ENCODE measurements at regions not wholly inside any gene's neighbourhood (a gene's known extent, or its start where the extent isn't known, plus 50 kb on each side); places are given as distances from the start of the nearest gene placed in this dataset.

DNA sequence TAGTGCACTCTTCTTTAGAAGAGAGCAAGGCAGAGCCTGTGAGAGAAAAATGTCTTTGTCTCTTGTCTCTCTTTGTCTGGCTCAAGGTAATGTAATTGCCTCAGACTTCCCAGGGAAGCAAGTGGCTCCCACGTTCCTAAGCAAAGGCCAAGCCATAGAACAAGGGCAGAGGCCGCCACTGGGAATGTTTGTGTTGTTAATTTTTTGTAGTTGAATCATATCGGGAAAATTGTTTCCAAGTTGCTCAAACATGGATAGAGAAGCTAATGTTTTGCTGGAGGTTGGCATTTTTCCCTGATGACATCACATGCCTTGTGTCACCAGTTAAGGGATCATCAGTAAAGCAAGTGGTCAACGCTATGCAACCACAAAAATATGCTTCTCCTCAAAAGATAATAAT, 211.5 kb upstream of the FOXA2 start:
- no peak for DNase-seq

- DNase-seq = no peak
Observed at GRCh38 chr20:22796469-22797077, 212.2 kb upstream of the FOXA2 start.

DNA sequence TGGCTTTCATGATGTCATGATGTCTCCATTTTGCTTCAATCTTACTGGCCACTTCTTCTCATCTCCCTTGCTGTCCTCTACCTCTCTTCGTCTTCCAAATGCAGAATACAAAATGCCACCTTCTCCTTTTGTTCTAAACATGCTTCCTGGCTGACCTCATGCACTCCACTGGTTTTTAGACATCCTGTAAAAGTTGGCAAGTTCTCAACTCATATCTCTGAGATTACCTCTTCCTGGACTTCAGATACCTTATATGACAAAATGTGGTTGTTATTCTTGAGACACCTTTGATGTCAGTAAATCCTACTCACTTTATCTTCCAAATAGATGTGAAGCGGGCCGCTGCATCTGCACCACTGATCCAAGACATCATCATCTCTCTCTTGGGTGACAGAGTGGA, 212.7 kb upstream of the FOXA2 start:
- DNase-seq = no peak

DNA sequence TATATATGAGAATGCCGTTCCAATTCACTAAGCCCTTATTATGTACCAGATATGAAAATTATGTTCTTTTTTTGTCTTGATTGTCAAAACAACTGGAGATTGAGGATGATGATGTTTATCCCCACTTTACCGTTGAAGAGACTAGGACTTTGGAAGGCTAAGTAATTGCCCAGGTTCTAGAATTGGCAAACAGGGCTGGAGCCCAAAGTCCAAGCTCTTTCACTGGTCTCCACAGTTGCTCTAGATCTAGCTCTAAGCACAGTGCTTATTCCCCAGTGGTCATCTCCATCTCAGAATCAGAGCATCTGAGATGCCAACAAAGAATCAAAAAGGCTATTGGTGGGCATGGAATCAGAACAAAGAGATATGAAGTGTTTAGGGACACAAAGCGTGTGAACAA, 215.3 kb upstream of the FOXA2 start:
- no peak for DNase-seq

- no peak for DNase-seq
Observed at GRCh38 chr20:22800129-22800528, 215.8 kb upstream of the FOXA2 start.

DNA sequence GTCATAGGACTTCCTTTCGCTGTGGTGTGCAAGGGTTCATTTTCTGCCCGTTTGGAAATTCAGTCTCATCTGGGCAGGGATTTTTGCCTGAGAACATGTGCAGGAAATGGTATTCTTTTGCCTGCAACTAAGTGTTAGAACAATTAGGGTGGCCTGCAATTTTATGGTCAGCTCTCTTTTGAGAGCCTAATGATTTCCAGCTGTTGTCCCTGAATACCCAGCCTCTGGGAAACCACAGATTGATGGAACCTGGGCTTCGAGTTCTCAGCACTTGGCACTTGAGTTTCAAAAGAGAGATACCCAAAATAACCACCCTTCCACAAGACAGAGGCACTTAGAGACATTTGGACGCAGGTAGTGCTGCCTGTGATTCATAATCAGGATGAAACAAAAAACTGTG, 217.2 kb upstream of the FOXA2 start:
- no peak for DNase-seq

DNA sequence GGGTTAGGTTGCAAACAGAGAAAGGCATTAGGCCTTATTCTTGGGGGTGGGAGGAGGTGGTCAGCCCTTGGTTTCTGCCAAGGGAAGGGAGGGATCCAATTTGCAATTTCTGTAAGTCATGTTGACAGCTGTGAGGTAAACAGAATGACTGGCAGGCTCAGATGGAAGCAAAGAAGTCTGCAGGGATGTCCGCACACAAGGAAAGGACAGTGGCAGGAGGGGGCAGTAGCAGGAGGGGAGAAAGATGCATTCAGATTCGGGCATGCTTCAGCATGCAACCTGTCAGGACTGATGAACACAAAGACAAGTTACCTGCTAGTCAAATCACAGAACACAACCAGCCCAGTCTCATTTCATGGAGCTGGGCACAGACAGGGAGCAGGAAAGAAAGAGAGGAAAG, 217.9 kb upstream of the FOXA2 start:
- DNase-seq = no peak

GRCh38 chr20:22805219-22805618, 220.8 kb upstream of the FOXA2 start:
- DNase-seq = no peak

DNA sequence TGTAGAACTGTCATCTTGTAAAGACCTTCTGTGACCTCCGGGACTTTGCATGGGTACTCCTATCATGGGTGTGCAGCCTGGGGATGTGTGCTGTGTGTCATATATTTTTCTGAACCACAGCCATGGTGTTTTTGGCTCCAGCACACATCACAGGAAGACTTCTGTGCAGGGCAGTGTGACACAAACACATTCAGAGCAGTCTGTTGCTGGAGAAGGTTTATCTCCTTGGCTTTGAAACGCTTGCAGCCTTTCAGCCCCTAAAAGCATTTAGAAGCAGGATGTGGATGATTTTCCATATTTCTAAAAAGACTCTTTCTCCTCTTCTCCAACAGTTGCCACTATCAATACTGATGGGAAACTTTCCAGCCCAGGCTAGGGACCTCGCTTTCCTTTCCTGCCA, 221.6 kb upstream of the FOXA2 start:
- no peak for DNase-seq

DNA sequence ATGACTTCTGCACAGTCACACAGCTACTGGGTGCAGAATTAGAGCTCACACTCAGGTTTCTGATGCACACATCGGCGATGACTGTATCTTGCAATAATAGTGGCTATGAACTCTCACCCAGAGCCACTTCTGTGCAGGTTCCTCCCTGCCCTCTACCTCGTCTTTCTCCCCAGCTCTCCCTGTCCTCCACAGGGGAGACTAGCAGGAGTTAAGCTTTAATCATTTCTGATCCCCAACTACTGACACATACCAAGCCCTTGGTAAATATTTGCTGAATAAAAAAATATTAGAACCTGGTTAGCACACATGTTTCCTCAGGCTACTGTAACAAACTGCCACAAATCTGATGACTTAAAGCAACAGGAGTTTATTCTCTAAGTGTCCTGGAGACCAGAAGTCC, 222.7 kb upstream of the FOXA2 start:
- no peak for DNase-seq

DNA sequence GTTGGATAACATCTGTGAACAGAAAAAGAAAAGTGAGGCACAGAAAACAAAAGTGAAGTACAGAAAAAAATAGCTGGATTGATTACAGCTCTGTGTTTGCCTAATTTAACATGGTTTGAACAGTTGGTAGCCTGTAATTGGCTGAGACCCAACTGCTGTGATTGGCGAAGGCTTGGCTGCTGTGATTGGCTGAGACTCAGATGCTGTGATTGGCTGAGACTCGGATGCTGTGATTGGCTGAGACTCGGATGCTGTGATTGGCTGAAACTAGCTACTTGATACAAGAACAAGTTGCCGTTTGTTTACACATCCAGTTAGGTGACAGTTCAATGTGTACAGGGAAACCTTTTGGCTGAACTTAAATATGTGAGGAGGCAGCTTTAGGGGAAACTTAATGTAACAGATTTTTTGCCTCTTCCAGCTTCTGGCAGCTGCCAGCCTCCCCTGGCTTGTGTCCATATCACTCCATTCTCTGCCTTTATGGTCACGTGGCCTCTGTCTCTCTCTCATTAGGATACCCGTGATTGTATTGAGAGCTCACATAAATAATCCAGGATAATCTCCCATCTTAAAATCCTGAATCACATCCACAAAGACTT, 223.4 kb upstream of the FOXA2 start:
- no peak for DNase-seq

- DNase-seq = no peak
Observed at GRCh38 chr20:22808628-22809027, 224.3 kb upstream of the FOXA2 start.

GRCh38 chr20:22810030-22810429, 225.1 kb upstream of the SSTR4 start:
- no peak for DNase-seq

GRCh38 chr20:22810626-22811569, 224.2 kb upstream of the SSTR4 start:
- DNase-seq = no peak

- no peak for DNase-seq
Observed at GRCh38 chr20:22814471-22815205, 220.5 kb upstream of the SSTR4 start.

GRCh38 chr20:22815206-22815551, 219.9 kb upstream of the SSTR4 start:
- DNase-seq = no peak

DNA sequence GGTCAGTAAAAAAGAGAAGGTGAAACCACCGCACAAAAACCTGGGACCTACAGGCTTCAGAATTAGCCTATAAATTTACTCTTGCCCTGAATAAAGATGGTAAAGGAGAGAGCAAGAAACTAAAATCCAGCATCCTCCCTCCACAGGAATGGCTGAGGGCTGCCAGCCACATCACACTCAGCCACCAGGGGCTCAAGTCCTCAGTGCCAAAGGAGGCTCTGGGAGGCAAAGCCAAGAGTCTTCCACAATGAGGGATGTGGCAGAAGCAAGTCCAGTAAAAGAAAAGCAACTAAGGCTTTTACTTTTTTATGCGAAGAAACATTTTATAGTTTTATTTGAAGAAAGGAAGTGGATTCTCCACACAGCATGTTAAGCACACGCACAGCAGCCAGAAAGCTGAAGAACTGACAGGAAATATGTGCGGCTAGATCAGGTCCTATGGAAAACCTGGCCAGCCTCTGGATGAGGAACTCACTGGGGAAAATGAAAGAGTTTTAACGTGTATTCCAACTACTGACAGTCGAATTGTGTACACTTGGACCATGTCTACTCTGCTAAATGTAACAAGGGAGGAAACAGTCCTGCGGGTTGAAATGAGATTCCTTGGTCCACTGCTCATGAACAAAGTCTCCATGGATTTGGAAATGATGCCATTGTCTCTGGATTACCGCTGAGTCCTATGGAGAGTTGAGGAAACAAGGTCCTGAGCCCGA, 219.4 kb upstream of the SSTR4 start:
- no peak for DNase-seq

DNA sequence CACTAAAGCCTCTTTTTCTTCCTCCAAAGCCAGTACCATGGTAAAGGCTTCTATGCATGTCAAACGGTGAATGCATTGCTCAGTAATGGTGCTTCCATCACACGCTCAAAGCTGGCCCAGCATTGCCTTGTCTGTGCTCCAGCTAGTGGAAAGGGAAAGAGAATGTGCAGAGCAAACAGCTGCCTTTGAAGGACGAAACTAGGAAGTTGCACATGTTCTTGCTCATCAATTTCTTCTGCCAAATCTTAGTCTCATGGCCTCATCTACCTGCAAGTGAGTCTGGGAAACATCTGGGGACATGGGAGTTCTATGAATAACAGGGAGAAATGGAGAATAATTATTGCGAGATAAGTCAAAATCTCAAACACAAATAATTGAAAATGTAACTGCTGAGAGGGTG, 216.5 kb upstream of the SSTR4 start:
- no peak for DNase-seq

- DNase-seq = no peak
Observed at GRCh38 chr20:22819112-22819511, 216.0 kb upstream of the SSTR4 start.

DNA sequence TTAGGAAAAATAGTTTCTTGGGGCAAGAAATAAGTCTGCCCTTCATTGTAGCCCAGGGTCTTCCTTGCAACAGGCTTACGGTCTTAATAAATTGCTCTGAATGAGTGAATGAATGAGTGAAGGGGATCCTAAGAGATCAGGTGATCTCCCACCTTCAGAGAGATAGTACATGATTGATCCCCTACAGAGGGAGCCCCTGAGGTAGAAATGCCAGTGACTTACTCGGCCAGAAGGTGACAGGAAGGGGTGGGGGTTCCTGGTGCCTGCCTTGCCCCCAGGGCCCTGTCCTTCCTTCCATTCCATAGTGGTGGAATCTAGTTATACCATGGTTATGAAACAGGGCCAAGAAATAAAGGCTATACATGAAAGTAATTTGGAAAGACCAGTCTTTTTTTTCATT, 215.3 kb upstream of the SSTR4 start:
- DNase-seq = no peak

DNA sequence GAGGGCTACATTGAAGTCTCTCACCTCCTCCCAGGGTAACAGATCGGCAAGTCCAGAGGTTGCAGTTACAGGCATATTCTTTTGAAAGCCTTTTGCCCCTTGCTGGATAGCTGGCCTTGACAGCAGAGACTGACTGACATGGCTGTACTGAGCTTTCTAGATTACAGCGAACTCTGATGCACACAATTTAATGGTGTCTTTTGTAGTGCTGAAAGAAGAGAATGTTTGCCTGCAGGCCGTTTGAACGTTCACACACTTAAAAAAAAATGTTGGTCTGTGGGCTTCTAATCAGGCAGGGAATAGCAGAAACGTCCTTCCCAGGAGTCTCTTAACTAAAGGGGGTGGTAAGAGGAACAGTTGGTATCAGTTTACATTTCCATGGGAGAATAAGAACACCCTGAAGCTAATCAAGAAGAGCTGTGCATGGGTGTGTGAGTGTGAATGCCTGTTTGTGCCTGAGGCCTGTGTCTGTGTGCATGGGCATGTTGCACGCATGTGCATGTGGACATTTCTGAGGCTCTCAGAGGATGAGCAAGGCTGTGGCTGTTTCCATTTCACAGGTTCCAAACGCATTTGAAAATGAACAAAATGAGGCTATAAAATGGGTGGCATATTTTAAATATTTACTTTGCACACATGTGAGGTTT, 213.9 kb upstream of the SSTR4 start:
- DNase-seq = no peak

- DNase-seq = no peak
Observed at GRCh38 chr20:22821796-22822195, 213.3 kb upstream of the SSTR4 start.
